ENCODE measurements at regions not wholly inside any gene's neighbourhood (a gene's known extent, or its start where the extent isn't known, plus 50 kb on each side); places are given as distances from the start of the nearest gene placed in this dataset.

- no peak for TF ChIP-seq CTCF (IDR thresholded peaks at IDR 0.05)
- no peak for TF ChIP-seq POLR2AphosphoS5 (IDR thresholded peaks at IDR 0.05)
- no peak for TF ChIP-seq POLR2A (IDR thresholded peaks at IDR 0.05)
- no peak for TF ChIP-seq EP300 (IDR thresholded peaks at IDR 0.05)
Observed at GRCh38 chr9:2313512-2313911, 298.4 kb downstream of the SMARCA2 start.
